DMS153 (cell line): ENCODE measurements at regions not wholly inside any gene's neighbourhood (a gene's known extent, or its start where the extent isn't known, plus 50 kb on each side); places are given as distances from the start of the nearest gene placed in this dataset.
A peak's percentile ranks its signal among the peaks of the same experiment; 100 is the strongest.
"Not testable (repeated sequence)": the region's sequence is repeated elsewhere in the genome, so short reads cannot be mapped to it uniquely, and the experiment has no call there.

Experiments
- DNase-seq: peaks from one replicate; lab custom pipeline; 2025; lab: John Stamatoyannopoulos, UW

- DNase-seq: no peak
These were observed 321.1 kb upstream of the PCDH18 start for GRCh38 chr4:137853424-137853823.

- DNase-seq: no peak
These were observed 320.0 kb upstream of the PCDH18 start for GRCh38 chr4:137852326-137852725.

GRCh38 chr4:137851435-137851834, 319.1 kb upstream of the PCDH18 start:
- DNase-seq: no peak

GRCh38 chr4:137827945-137828344, 295.7 kb upstream of the PCDH18 start:
- not testable (repeated sequence) for DNase-seq

- DNase-seq: no peak
These were observed 293.2 kb upstream of the PCDH18 start for GRCh38 chr4:137825505-137825904.

- no peak for DNase-seq
These were observed 290.7 kb upstream of the PCDH18 start for GRCh38 chr4:137823007-137823406.

GRCh38 chr4:137819964-137820383, 287.7 kb upstream of the PCDH18 start:
- DNase-seq: no peak

- DNase-seq: no peak
These were observed 280.0 kb upstream of the PCDH18 start for GRCh38 chr4:137812258-137812657.

- DNase-seq: no peak
These were observed 274.1 kb upstream of the PCDH18 start for GRCh38 chr4:137806420-137806819.

GRCh38 chr4:137804906-137805495, 272.7 kb upstream of the PCDH18 start:
- no peak for DNase-seq

GRCh38 chr4:137800861-137801260, 268.6 kb upstream of the PCDH18 start:
- DNase-seq: no peak

- no peak for DNase-seq
These were observed 262.5 kb upstream of the PCDH18 start for GRCh38 chr4:137794764-137795254.

GRCh38 chr4:137789263-137789662, 257.0 kb upstream of the PCDH18 start:
- not testable (repeated sequence) for DNase-seq

GRCh38 chr4:137783923-137784322, 251.6 kb upstream of the PCDH18 start:
- DNase-seq: peak; percentile 39

GRCh38 chr4:137775701-137776100, 243.4 kb upstream of the PCDH18 start:
- no peak for DNase-seq

GRCh38 chr4:137774501-137774900, 242.2 kb upstream of the PCDH18 start:
- DNase-seq: no peak

GRCh38 chr4:137768881-137769280, 236.6 kb upstream of the PCDH18 start:
- DNase-seq: no peak

GRCh38 chr4:137768196-137768595, 235.9 kb upstream of the PCDH18 start:
- no peak for DNase-seq

- no peak for DNase-seq
These were observed 230.3 kb upstream of the PCDH18 start for GRCh38 chr4:137762591-137762990.

- no peak for DNase-seq
These were observed 222.6 kb upstream of the PCDH18 start for GRCh38 chr4:137754652-137755471.

- no peak for DNase-seq
These were observed 217.2 kb upstream of the PCDH18 start for GRCh38 chr4:137749466-137749865.

- no peak for DNase-seq
These were observed 216.3 kb upstream of the PCDH18 start for GRCh38 chr4:137748616-137749015.

- no peak for DNase-seq
These were observed 207.8 kb upstream of the PCDH18 start for GRCh38 chr4:137740141-137740540.
